Keratinocyte (primary cell): ENCODE measurements at regions not wholly inside any gene's neighbourhood (a gene's known extent, or its start where the extent isn't known, plus 50 kb on each side); places are given as distances from the start of the nearest gene placed in this dataset.

Source experiments
- DNase-seq: peaks from one replicate; pipeline ENCODE4 v3.0.0-alpha.2; 2011; ENCODE audit warnings: low read depth, missing footprints, low spot score
- FAIRE-seq: peaks from 2 replicates; lab custom pipeline; 2011; peaks lifted over from hg19 to GRCh38; lab: Jason Lieb, UNC
- H2AFZ ChIP-seq: 2 replicates; pipeline ENCODE4 v1.6.0; 2012; ENCODE audit warnings: low read length, control low read depth, inconsistent platforms; ENCODE audit not compliant: control insufficient read depth
- H3K27ac ChIP-seq: 2 replicates; pipeline ENCODE4 v1.5.1; 2011; ENCODE audit warnings: low read length; ENCODE audit not compliant: control insufficient read depth, insufficient read depth
- H3K27me3 ChIP-seq: 3 replicates; pipeline ENCODE4 v1.6.0; 2011; ENCODE audit warnings: low read length; ENCODE audit not compliant: control insufficient read depth, insufficient read depth; ENCODE audit errors: extremely low read depth
- H3K36me3 ChIP-seq, 2 experiments: 2 replicates in 1 of 2; 3 replicates in 1 of 2; pipeline ENCODE4 v1.5.1; 2011; ENCODE audit warnings: low read length in 2 of 2, mild to moderate bottlenecking in 1 of 2; ENCODE audit not compliant: control insufficient read depth in 2 of 2, insufficient read depth in 2 of 2; ENCODE audit errors: extremely low read depth in 1 of 2
- H3K4me1 ChIP-seq: 3 replicates; pipeline ENCODE4 v1.5.1; 2011; ENCODE audit warnings: low read length; ENCODE audit not compliant: control insufficient read depth, insufficient read depth; ENCODE audit errors: extremely low read depth
- H3K4me2 ChIP-seq: 3 replicates; pipeline ENCODE4 v1.6.0; 2011; ENCODE audit warnings: low read depth, low read length; ENCODE audit not compliant: control insufficient read depth, insufficient read depth; ENCODE audit errors: extremely low read depth
- H3K4me3 ChIP-seq, 3 experiments: fragments of 200-600 bp in 1 of 3; sonication (generic) in 1 of 3; 2 replicates in 2 of 3; 3 replicates in 1 of 3; pipeline ENCODE4 v1.5.1; 2011 to 2016; ENCODE audit warnings: low read length in 3 of 3, mild to moderate bottlenecking in 3 of 3, control low read depth in 2 of 3, inconsistent platforms in 1 of 3, low read depth in 1 of 3, mixed read lengths in 1 of 3, mixed run types in 1 of 3, moderate library complexity in 1 of 3; ENCODE audit not compliant: control insufficient read depth in 2 of 3, insufficient read depth in 2 of 3; ENCODE audit errors: extremely low read depth in 1 of 3
- H3K79me2 ChIP-seq: 2 replicates; pipeline ENCODE4 v1.6.0; 2012; ENCODE audit warnings: low read length; ENCODE audit not compliant: control insufficient read depth, insufficient read depth
- H3K9ac ChIP-seq: 3 replicates; pipeline ENCODE4 v1.6.0; 2011; ENCODE audit warnings: low read length; ENCODE audit not compliant: control insufficient read depth, insufficient read depth; ENCODE audit errors: extremely low read depth
- H3K9me1 ChIP-seq: 3 replicates; pipeline ENCODE4 v1.6.0; 2011; ENCODE audit warnings: low read length; ENCODE audit not compliant: control insufficient read depth, insufficient read depth; ENCODE audit errors: extremely low read depth
- H3K9me3 ChIP-seq: 2 replicates; pipeline ENCODE4 v1.5.1; 2012; ENCODE audit warnings: low read depth, low read length; ENCODE audit not compliant: control insufficient read depth
- H4K20me1 ChIP-seq: 3 replicates; pipeline ENCODE4 v1.6.0; 2011; ENCODE audit warnings: low read length; ENCODE audit not compliant: control insufficient read depth, insufficient read depth; ENCODE audit errors: extremely low read depth
- CTCF ChIP-seq, 3 experiments: IDR thresholded peaks in 1 of 3; conservative IDR thresholded peaks in 1 of 3; optimal IDR thresholded peaks in 1 of 3; 2 replicates in 2 of 3; 3 replicates in 1 of 3; pipeline versions ENCODE3 to v1.5.1; 2011; ENCODE audit warnings: low read length in 3 of 3, mild to moderate bottlenecking in 3 of 3, moderate library complexity in 2 of 3, control low read depth in 1 of 3, inconsistent platforms in 1 of 3; ENCODE audit not compliant: insufficient read depth in 2 of 3; ENCODE audit errors: extremely low read depth in 1 of 3
- EZH2 ChIP-seq: IDR thresholded peaks from one replicate; pipeline ENCODE4 v1.6.1; 2012; ENCODE audit warnings: inconsistent platforms, mild to moderate bottlenecking, low read length, moderate library complexity
- dilution Hi-C: fragments of 300-500 bp; cut with MboI; formaldehyde crosslinking; loops from one replicate; pipeline ENCODE4 v1.7.0; 2020; ENCODE audit warnings: low sequenced_read_pairs; ENCODE audit not compliant: extremely low pct_ligation_motif_present

- Histone ChIP-seq H3K4me2 (no peak overlapping the region), H4K20me1 (no peaks in the 10 kb centered on the region), H3K27me3 (peaks cover 23% of the 10 kb centered on the region), H3K4me1 (no peaks in the 10 kb centered on the region), H3K4me3 (no peak overlapping the region), H3K27ac (no peak overlapping the region), H3K79me2 (no peaks in the 10 kb centered on the region), H3K36me3 (no peaks in the 10 kb centered on the region), H3K9ac (no peak overlapping the region), H3K9me3 (no peaks in the 10 kb centered on the region), H2AFZ (no peak overlapping the region), H3K9me1 (no peaks in the 10 kb centered on the region)
- FAIRE-seq (no peak), DNase-seq (no peak)
- TF ChIP-seq EZH2 (no peak), CTCF (optimal IDR thresholded peaks at IDR 0.05 in 1 of 3, IDR thresholded peaks at IDR 0.05 in 1 of 3, conservative IDR thresholded peaks at IDR 0.05 in 1 of 3; ENCODE audit: extremely low read depth in 1 of 3, insufficient read depth in 2 of 3, low read length in 3 of 3) (no peak)
- dilution Hi-C loops, result no loop called here
These were observed 142.5 kb upstream of the ID4 start for GRCh38 chr6:19694697-19695096.

- Histone ChIP-seq H3K4me1 (no peaks in the 10 kb centered on the region), H4K20me1 (no peaks in the 10 kb centered on the region), H3K9ac (no peak overlapping the region), H3K27ac (no peak overlapping the region), H3K27me3 (peaks cover 4% of the 10 kb centered on the region), H2AFZ (no peak overlapping the region), H3K36me3 (no peaks in the 10 kb centered on the region), H3K79me2 (no peaks in the 10 kb centered on the region), H3K4me3 (no peak overlapping the region), H3K4me2 (no peak overlapping the region), H3K9me3 (no peaks in the 10 kb centered on the region), H3K9me1 (no peaks in the 10 kb centered on the region)
- DNase-seq (no peak), FAIRE-seq (peak; percentile 59)
- dilution Hi-C loops, result no loop called here
- TF ChIP-seq CTCF (optimal IDR thresholded peaks at IDR 0.05 in 1 of 3, IDR thresholded peaks at IDR 0.05 in 1 of 3, conservative IDR thresholded peaks at IDR 0.05 in 1 of 3; ENCODE audit: extremely low read depth in 1 of 3, insufficient read depth in 2 of 3, low read length in 3 of 3) (no peak), EZH2 (no peak)
These were observed 139.4 kb upstream of the ID4 start for GRCh38 chr6:19697744-19698290.
